Lung (tissue), 11 donors: ENCODE measurements at regions not wholly inside any gene's neighbourhood (a gene's known extent, or its start where the extent isn't known, plus 50 kb on each side); places are given as distances from the start of the nearest gene placed in this dataset.

ENCODE experiments used
- ATAC-seq: fragments of 200-7000 bp; cut with Tn5 transposase; one replicate; pipeline ENCODE4 v1.9.1; 2020; ENCODE audit warnings: moderate number of reproducible peaks; ENCODE audit not compliant: insufficient read depth, low FRiP score
- DNase-seq, 3 donors: peaks; one replicate each; pipeline ENCODE4 v3.0.0-alpha.2; 2013 to 2017
- H3K27ac ChIP-seq, 2 donors: one replicate each; pipeline ENCODE4 v1.5.1; 2013; ENCODE audit warnings: mild to moderate bottlenecking in 2 of 2, moderate library complexity in 2 of 2, control low read depth in 1 of 2, inconsistent platforms in 1 of 2, low read depth in 1 of 2, low read length in 1 of 2
- H3K27me3 ChIP-seq, 3 donors: one replicate each; pipeline ENCODE4 v1.5.1; 2013; ENCODE audit warnings: low read length in 2 of 3; ENCODE audit not compliant: control insufficient read depth in 3 of 3, insufficient read depth in 3 of 3
- H3K36me3 ChIP-seq, 4 donors: one replicate each; pipeline ENCODE4 v1.5.1; 2013; ENCODE audit warnings: low read length in 4 of 4, mild to moderate bottlenecking in 1 of 4, moderate library complexity in 1 of 4; ENCODE audit not compliant: control insufficient read depth in 4 of 4, insufficient read depth in 4 of 4
- H3K4me1 ChIP-seq, 5 donors: one replicate each; pipeline ENCODE4 v1.5.1; 2013; ENCODE audit warnings: low read length in 5 of 5, mild to moderate bottlenecking in 2 of 5, moderate library complexity in 1 of 5; ENCODE audit not compliant: control insufficient read depth in 5 of 5, insufficient read depth in 5 of 5
- H3K4me3 ChIP-seq: one replicate; pipeline ENCODE4 v1.5.1; 2013; ENCODE audit warnings: mild to moderate bottlenecking, control low read depth, moderate library complexity
- H3K9ac ChIP-seq, 2 donors: one replicate each; pipeline ENCODE4 v1.5.1; 2013; ENCODE audit warnings: low read length in 2 of 2, control low read depth in 1 of 2; ENCODE audit not compliant: insufficient read depth in 1 of 2
- H3K9me3 ChIP-seq, 4 donors: one replicate each; pipeline ENCODE4 v1.5.1; 2013; ENCODE audit warnings: low read length in 3 of 4, mild to moderate bottlenecking in 1 of 4, moderate library complexity in 1 of 4; ENCODE audit not compliant: control insufficient read depth in 4 of 4, insufficient read depth in 3 of 4
- WGBS, 2 donors: extraction: QIAGEN DNeasy Blood & Tissue Kit; methylation state at CpG; one replicate each; pipeline ENCODE4 v1.1.7; 2013; 5-methylcytosine and 5-hydroxymethylcytosine counted together
- TF ChIP-seq, protein P1 (sequence below): IDR thresholded peaks from 2 replicates; pipeline ENCODE4 v1.5.1; 2012; ENCODE audit warnings: mild to moderate bottlenecking; ENCODE audit errors: control extremely low read depth, extremely low read depth
- donor health status: control.
- donor health status: control.
- donor health status: Bipolar disorder and iron deficiency.
- donor health status: healthy.
- donor health status: DM: yes; HTN: yes; CAD: no.

DNA sequence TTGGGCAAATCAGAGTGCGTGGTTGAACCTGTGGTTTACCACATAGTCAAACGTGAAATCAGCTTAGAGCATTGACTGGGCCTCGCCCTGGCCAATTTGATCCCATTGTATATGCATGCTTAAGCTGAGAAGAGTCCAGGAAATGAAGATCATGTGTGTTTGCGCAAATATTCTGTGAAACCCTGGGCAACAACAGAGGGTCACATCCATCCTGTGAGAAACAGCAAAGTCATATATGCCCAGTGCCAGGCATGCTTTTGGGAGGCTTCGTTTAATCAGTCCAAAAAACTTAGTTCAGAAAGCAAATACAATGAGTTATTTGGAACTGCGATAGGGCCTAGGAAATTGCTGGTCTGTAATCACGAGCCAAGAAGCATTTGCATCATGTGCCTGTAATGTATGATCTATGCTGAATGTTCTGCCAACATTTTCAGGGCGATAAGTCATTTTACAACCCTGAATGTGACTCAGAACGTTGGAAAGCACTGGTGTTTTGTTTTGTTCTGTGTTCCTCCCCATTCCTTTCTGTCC, 412.1 kb upstream of the CELF2 start:
- DNase-seq (peak in 2 of 3 donors; percentile 53 to 81), ATAC-seq (peak; percentile 47)
- Histone ChIP-seq H3K9me3 (no peaks in the 10 kb centered on the region), H3K9ac (no peak overlapping the region), H3K4me3 (no peak overlapping the region), H3K27ac (peak overlapping the region in 1 of 2 donors; percentile 40), H3K36me3 (no peaks in the 10 kb centered on the region), H3K27me3 (no peaks in the 10 kb centered on the region), H3K4me1 (peaks cover 0 to 5% (median 0%) of the 10 kb centered on the region in 5 donors)
- TF ChIP-seq, protein P1, sequence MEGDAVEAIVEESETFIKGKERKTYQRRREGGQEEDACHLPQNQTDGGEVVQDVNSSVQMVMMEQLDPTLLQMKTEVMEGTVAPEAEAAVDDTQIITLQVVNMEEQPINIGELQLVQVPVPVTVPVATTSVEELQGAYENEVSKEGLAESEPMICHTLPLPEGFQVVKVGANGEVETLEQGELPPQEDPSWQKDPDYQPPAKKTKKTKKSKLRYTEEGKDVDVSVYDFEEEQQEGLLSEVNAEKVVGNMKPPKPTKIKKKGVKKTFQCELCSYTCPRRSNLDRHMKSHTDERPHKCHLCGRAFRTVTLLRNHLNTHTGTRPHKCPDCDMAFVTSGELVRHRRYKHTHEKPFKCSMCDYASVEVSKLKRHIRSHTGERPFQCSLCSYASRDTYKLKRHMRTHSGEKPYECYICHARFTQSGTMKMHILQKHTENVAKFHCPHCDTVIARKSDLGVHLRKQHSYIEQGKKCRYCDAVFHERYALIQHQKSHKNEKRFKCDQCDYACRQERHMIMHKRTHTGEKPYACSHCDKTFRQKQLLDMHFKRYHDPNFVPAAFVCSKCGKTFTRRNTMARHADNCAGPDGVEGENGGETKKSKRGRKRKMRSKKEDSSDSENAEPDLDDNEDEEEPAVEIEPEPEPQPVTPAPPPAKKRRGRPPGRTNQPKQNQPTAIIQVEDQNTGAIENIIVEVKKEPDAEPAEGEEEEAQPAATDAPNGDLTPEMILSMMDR, result no peak
- WGBS, 2 donors, result 72% methylated on average over 9 of the region's 9 CpGs

DNA sequence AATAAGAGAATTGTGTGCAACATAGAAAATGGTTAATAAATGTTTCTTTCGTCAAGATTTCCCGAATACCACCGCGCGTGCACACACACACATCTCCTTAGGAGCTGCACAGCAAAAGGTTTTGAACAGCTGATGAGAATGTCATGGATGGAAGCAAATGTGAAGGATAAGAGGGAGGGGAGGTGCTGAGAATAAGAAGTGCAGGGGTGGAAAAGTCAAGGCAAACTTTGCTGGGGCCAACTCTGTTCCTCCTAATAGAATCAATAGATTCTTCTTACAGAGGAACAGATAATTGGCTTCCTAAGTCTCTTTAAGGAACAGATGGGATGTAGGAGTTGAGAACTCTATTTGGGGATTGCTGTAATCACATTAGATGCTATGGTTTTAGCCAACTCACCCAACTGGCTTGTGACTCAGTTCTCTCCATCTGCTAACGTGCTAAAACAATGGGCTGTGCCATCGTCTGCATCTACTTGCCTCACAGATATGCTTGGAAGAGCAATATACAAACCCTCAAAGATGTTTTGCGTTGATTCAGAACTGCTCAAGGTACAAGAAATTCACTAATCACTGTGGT, 408.2 kb upstream of the CELF2 start:
- H3K4me1 ChIP-seq, result peaks cover 0 to 19% (median 0%) of the 10 kb centered on the region in 5 donors
- H3K36me3 ChIP-seq, result no peaks in the 10 kb centered on the region
- no peak for DNase-seq
- TF ChIP-seq, protein P1, result no peak
- H3K27ac ChIP-seq, result no peak overlapping the region
- H3K4me3 ChIP-seq, result no peak overlapping the region
- no peaks in the 10 kb centered on the region for H3K27me3 ChIP-seq
- no peak overlapping the region for H3K9ac ChIP-seq
- ATAC-seq, result no peak
- peaks cover 0 to 2% (median 0%) of the 10 kb centered on the region in 4 donors for H3K9me3 ChIP-seq
- WGBS, 2 donors, result 94 to 98% methylated on average over 8 of the region's 8 CpGs

DNA sequence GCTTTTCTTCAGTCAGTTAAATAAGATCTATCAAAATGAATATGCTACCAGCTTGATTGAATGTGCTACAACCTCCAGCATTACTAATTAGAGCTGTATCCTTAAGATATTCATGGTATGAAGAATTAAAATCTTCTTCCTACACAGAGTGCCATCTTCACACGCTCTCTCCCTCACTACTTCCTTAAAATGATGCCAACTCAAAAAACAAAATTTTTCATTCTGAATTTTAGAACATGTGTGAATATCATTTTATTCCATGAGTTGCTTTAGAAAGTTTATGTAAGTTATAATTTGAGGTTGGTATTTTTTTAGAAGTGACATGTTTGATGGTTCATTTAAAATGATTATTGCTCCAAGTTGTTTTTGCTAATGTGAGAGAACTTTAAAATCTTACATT, 407.5 kb upstream of the CELF2 start:
- Histone ChIP-seq H3K36me3 (no peaks in the 10 kb centered on the region), H3K27me3 (no peaks in the 10 kb centered on the region), H3K27ac (no peak overlapping the region), H3K4me3 (no peak overlapping the region), H3K9ac (no peak overlapping the region), H3K4me1 (peaks cover 0 to 19% (median 0%) of the 10 kb centered on the region in 5 donors), H3K9me3 (peaks cover 0 to 2% (median 0%) of the 10 kb centered on the region in 4 donors)
- ATAC-seq, result no peak
- 83 to 85% methylated on average over 1 of the region's 1 CpG for WGBS, 2 donors
- TF ChIP-seq, protein P1, result no peak
- DNase-seq, result no peak
